ENCODE measurements at regions not wholly inside any gene's neighbourhood (a gene's known extent, or its start where the extent isn't known, plus 50 kb on each side); places are given as distances from the start of the nearest gene placed in this dataset.

GRCh38 chr13:68993154-68993553 is 1114.5 kb upstream of the ATXN8OS start:
- TF ChIP-seq CTCF (IDR thresholded peaks at IDR 0.05; ENCODE audit: insufficient read depth, low read depth, low read length, missing control alignments) = no peak
- no peak overlapping the region for H3K4me3 ChIP-seq (ENCODE audit: low read length)
- no peak for DNase-seq (ENCODE audit: low read depth)

- DNase-seq (ENCODE audit: low read depth) = no peak
- H3K4me3 ChIP-seq (ENCODE audit: low read length) = no peak overlapping the region
- TF ChIP-seq CTCF (IDR thresholded peaks at IDR 0.05; ENCODE audit: insufficient read depth, low read depth, low read length, missing control alignments) = no peak
Measured at GRCh38 chr13:68988176-68988575, 1119.5 kb upstream of the ATXN8OS start.

- H3K4me3 ChIP-seq (ENCODE audit: low read length) = no peak overlapping the region
- no peak for TF ChIP-seq CTCF (IDR thresholded peaks at IDR 0.05; ENCODE audit: insufficient read depth, low read depth, low read length, missing control alignments)
- DNase-seq (ENCODE audit: low read depth) = no peak
Measured at GRCh38 chr13:68987585-68987984, 1120.0 kb upstream of the ATXN8OS start.

- no peak for DNase-seq (ENCODE audit: low read depth)
- TF ChIP-seq CTCF (IDR thresholded peaks at IDR 0.05; ENCODE audit: insufficient read depth, low read depth, low read length, missing control alignments) = no peak
- no peak overlapping the region for H3K4me3 ChIP-seq (ENCODE audit: low read length)
Measured at GRCh38 chr13:68984688-68985319, 1122.8 kb upstream of the ATXN8OS start.

GRCh38 chr13:68982961-68983619 is 1124.5 kb upstream of the ATXN8OS start:
- no peak overlapping the region for H3K4me3 ChIP-seq (ENCODE audit: low read length)
- DNase-seq (ENCODE audit: low read depth) = no peak
- no peak for TF ChIP-seq CTCF (IDR thresholded peaks at IDR 0.05; ENCODE audit: insufficient read depth, low read depth, low read length, missing control alignments)

GRCh38 chr13:68976287-68976686 is 1131.3 kb upstream of the ATXN8OS start:
- no peak for DNase-seq (ENCODE audit: low read depth)
- no peak for TF ChIP-seq CTCF (IDR thresholded peaks at IDR 0.05; ENCODE audit: insufficient read depth, low read depth, low read length, missing control alignments)
- no peak overlapping the region for H3K4me3 ChIP-seq (ENCODE audit: low read length)

- no peak for DNase-seq (ENCODE audit: low read depth)
- no peak overlapping the region for H3K4me3 ChIP-seq (ENCODE audit: low read length)
- no peak for TF ChIP-seq CTCF (IDR thresholded peaks at IDR 0.05; ENCODE audit: insufficient read depth, low read depth, low read length, missing control alignments)
Measured at GRCh38 chr13:68970532-68970931, 1137.1 kb upstream of the ATXN8OS start.

Data from epithelial cell of esophagus (primary cell).